MM.1S (cell line): ENCODE measurements at regions not wholly inside any gene's neighbourhood (a gene's known extent, or its start where the extent isn't known, plus 50 kb on each side); places are given as distances from the start of the nearest gene placed in this dataset.

Experiments
- EZH2 ChIP-seq: fragments of 300-600 bp; sonication (generic); optimal IDR thresholded peaks from 2 replicates; pipeline ENCODE3; 2017; ENCODE audit warnings: low read depth, mild to moderate bottlenecking, antibody characterized with exemption, low read length, mixed read lengths
- EZH2phosphoT487 ChIP-seq: fragments of 300-600 bp; sonication (generic); IDR thresholded peaks from 2 replicates; pipeline ENCODE4 v1.6.1; 2018; ENCODE audit warnings: antibody characterized with exemption, low read length
- TF ChIP-seq, protein P1 (sequence below): fragments of 300-600 bp; sonication (generic); IDR thresholded peaks from 2 replicates; pipeline ENCODE4 v1.5.1; 2016; ENCODE audit warnings: antibody characterized with exemption, low read length, mixed read lengths

DNA sequence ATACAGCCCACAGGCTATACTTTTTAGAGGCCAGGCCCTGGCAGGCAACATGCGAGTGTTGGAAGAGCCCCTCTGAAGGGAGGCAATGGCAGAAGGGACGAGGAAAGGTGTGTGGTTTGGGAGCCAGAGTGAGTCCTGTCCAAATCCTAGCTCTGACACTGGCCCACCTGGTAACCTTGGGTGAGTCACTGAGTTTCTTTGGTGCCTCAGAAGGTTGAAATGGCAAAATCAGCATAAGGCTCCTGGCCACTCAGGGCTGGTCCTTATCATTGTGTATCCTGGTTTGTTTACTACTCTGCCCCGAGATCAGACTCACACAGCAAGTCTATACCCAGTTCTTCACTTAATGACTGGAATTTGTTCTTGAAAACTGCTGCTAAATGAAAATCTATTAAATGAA lies 71.4 kb upstream of the TLE3 start:
- TF ChIP-seq, protein P1, sequence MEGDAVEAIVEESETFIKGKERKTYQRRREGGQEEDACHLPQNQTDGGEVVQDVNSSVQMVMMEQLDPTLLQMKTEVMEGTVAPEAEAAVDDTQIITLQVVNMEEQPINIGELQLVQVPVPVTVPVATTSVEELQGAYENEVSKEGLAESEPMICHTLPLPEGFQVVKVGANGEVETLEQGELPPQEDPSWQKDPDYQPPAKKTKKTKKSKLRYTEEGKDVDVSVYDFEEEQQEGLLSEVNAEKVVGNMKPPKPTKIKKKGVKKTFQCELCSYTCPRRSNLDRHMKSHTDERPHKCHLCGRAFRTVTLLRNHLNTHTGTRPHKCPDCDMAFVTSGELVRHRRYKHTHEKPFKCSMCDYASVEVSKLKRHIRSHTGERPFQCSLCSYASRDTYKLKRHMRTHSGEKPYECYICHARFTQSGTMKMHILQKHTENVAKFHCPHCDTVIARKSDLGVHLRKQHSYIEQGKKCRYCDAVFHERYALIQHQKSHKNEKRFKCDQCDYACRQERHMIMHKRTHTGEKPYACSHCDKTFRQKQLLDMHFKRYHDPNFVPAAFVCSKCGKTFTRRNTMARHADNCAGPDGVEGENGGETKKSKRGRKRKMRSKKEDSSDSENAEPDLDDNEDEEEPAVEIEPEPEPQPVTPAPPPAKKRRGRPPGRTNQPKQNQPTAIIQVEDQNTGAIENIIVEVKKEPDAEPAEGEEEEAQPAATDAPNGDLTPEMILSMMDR = no peak
- TF ChIP-seq EZH2 (no peak), EZH2phosphoT487 (no peak)
